Skeletal muscle tissue (tissue), 3 donors: ENCODE measurements at regions not wholly inside any gene's neighbourhood (a gene's known extent, or its start where the extent isn't known, plus 50 kb on each side); places are given as distances from the start of the nearest gene placed in this dataset.

Experiments used
- H3K27ac ChIP-seq: one replicate; pipeline ENCODE4 v1.7.0; 2013; ENCODE audit warnings: mild to moderate bottlenecking, low read depth, low read length, inconsistent platforms
- H3K27me3 ChIP-seq, 3 donors: one replicate each; pipeline ENCODE4 v1.7.0; 2013; ENCODE audit warnings: low read length in 3 of 3; ENCODE audit not compliant: control insufficient read depth in 3 of 3, insufficient read depth in 3 of 3
- H3K36me3 ChIP-seq, 3 donors: one replicate each; pipeline ENCODE4 v1.7.0; 2013; ENCODE audit warnings: low read length in 3 of 3; ENCODE audit not compliant: control insufficient read depth in 3 of 3, insufficient read depth in 3 of 3
- H3K4me1 ChIP-seq, 3 donors: one replicate each; pipeline ENCODE4 v1.7.0; 2013; ENCODE audit warnings: low read length in 3 of 3, mild to moderate bottlenecking in 3 of 3; ENCODE audit not compliant: control insufficient read depth in 3 of 3, insufficient read depth in 3 of 3
- H3K4me3 ChIP-seq, 3 donors: one replicate each; pipeline ENCODE4 v1.7.0; 2013; ENCODE audit warnings: low read length in 3 of 3
- H3K9ac ChIP-seq, 3 donors: one replicate each; pipeline ENCODE4 v1.7.0; 2013; ENCODE audit warnings: low read length in 3 of 3, mild to moderate bottlenecking in 3 of 3, moderate library complexity in 2 of 3, low read depth in 1 of 3
- H3K9me3 ChIP-seq, 3 donors: one replicate each; pipeline ENCODE4 v1.7.0; 2013; ENCODE audit warnings: low read length in 3 of 3; ENCODE audit not compliant: control insufficient read depth in 3 of 3
- donor health status: Osteomylitis.

GRCh38 chr15:53312707-53313106 lies 446.8 kb downstream of the WDR72 start:
- peak overlapping the region in 1 of 3 donors; percentile 11 for H3K4me3 ChIP-seq
- peak overlapping the region; percentile 26 for H3K27ac ChIP-seq
- no peaks in the 10 kb centered on the region for H3K36me3 ChIP-seq
- peaks cover 0 to 12% (median 11%) of the 10 kb centered on the region in 3 donors for H3K4me1 ChIP-seq
- no peaks in the 10 kb centered on the region for H3K27me3 ChIP-seq
- H3K9ac ChIP-seq = peak overlapping the region in 1 of 3 donors; percentile 63
- H3K9me3 ChIP-seq = no peaks in the 10 kb centered on the region

GRCh38 chr15:53310709-53311108 lies 448.8 kb downstream of the WDR72 start:
- H3K27me3 ChIP-seq = no peaks in the 10 kb centered on the region
- H3K36me3 ChIP-seq = no peaks in the 10 kb centered on the region
- H3K4me1 ChIP-seq = peaks cover 0 to 12% (median 11%) of the 10 kb centered on the region in 3 donors
- no peaks in the 10 kb centered on the region for H3K9me3 ChIP-seq
- no peak overlapping the region for H3K4me3 ChIP-seq
- H3K9ac ChIP-seq = no peak overlapping the region
- H3K27ac ChIP-seq = no peak overlapping the region

- H3K4me1 ChIP-seq = peaks cover 0 to 9% (median 8%) of the 10 kb centered on the region in 3 donors
- H3K9ac ChIP-seq = no peak overlapping the region
- H3K36me3 ChIP-seq = no peaks in the 10 kb centered on the region
- no peaks in the 10 kb centered on the region for H3K9me3 ChIP-seq
- no peak overlapping the region for H3K4me3 ChIP-seq
- H3K27me3 ChIP-seq = no peaks in the 10 kb centered on the region
- H3K27ac ChIP-seq = no peak overlapping the region
Observed at GRCh38 chr15:53307952-53308624, 451.4 kb downstream of the WDR72 start.

GRCh38 chr15:53305554-53305953 lies 453.9 kb downstream of the WDR72 start:
- peaks cover 0 to 8% (median 4%) of the 10 kb centered on the region in 3 donors for H3K4me1 ChIP-seq
- no peak overlapping the region for H3K9ac ChIP-seq
- H3K4me3 ChIP-seq = no peak overlapping the region
- H3K9me3 ChIP-seq = no peaks in the 10 kb centered on the region
- no peak overlapping the region for H3K27ac ChIP-seq
- H3K27me3 ChIP-seq = no peaks in the 10 kb centered on the region
- no peaks in the 10 kb centered on the region for H3K36me3 ChIP-seq

- no peak overlapping the region for H3K9ac ChIP-seq
- no peak overlapping the region for H3K27ac ChIP-seq
- H3K27me3 ChIP-seq = no peaks in the 10 kb centered on the region
- H3K9me3 ChIP-seq = no peaks in the 10 kb centered on the region
- H3K4me1 ChIP-seq = peaks cover 0 to 8% (median 4%) of the 10 kb centered on the region in 3 donors
- no peaks in the 10 kb centered on the region for H3K36me3 ChIP-seq
- H3K4me3 ChIP-seq = no peak overlapping the region
Observed at GRCh38 chr15:53305101-53305500, 454.4 kb downstream of the WDR72 start.

GRCh38 chr15:53297828-53298227 lies 461.6 kb downstream of the WDR72 start:
- Histone ChIP-seq H3K27me3 (no peaks in the 10 kb centered on the region), H3K9ac (no peak overlapping the region), H3K4me3 (no peak overlapping the region), H3K27ac (no peak overlapping the region), H3K9me3 (no peaks in the 10 kb centered on the region), H3K36me3 (no peaks in the 10 kb centered on the region), H3K4me1 (peaks cover 0 to 8% (median 4%) of the 10 kb centered on the region in 3 donors)

GRCh38 chr15:53296603-53297002 lies 462.9 kb downstream of the WDR72 start:
- Histone ChIP-seq H3K4me1 (no peaks in the 10 kb centered on the region), H3K36me3 (no peaks in the 10 kb centered on the region), H3K27me3 (no peaks in the 10 kb centered on the region), H3K9me3 (no peaks in the 10 kb centered on the region), H3K4me3 (no peak overlapping the region), H3K27ac (no peak overlapping the region), H3K9ac (no peak overlapping the region)

- Histone ChIP-seq H3K4me1 (no peaks in the 10 kb centered on the region), H3K36me3 (no peaks in the 10 kb centered on the region), H3K27me3 (no peaks in the 10 kb centered on the region), H3K9ac (no peak overlapping the region), H3K4me3 (no peak overlapping the region), H3K27ac (no peak overlapping the region), H3K9me3 (no peaks in the 10 kb centered on the region)
Observed at GRCh38 chr15:53295574-53295973, 463.9 kb downstream of the WDR72 start.

- H3K4me3 ChIP-seq = no peak overlapping the region
- H3K27ac ChIP-seq = no peak overlapping the region
- no peaks in the 10 kb centered on the region for H3K36me3 ChIP-seq
- no peak overlapping the region for H3K9ac ChIP-seq
- H3K27me3 ChIP-seq = no peaks in the 10 kb centered on the region
- H3K4me1 ChIP-seq = no peaks in the 10 kb centered on the region
- no peaks in the 10 kb centered on the region for H3K9me3 ChIP-seq
Observed at GRCh38 chr15:53288542-53288941, 470.9 kb downstream of the WDR72 start.

GRCh38 chr15:53274630-53275029 lies 484.5 kb upstream of the ONECUT1 start:
- no peak overlapping the region for H3K4me3 ChIP-seq
- H3K36me3 ChIP-seq = no peaks in the 10 kb centered on the region
- H3K9me3 ChIP-seq = no peaks in the 10 kb centered on the region
- H3K27ac ChIP-seq = no peak overlapping the region
- no peaks in the 10 kb centered on the region for H3K4me1 ChIP-seq
- H3K9ac ChIP-seq = no peak overlapping the region
- no peaks in the 10 kb centered on the region for H3K27me3 ChIP-seq
